B cell (primary cell): ENCODE measurements at regions not wholly inside any gene's neighbourhood (a gene's known extent, or its start where the extent isn't known, plus 50 kb on each side); places are given as distances from the start of the nearest gene placed in this dataset.

Source experiments
- ATAC-seq: fragments of 200-7000 bp; cut with Tn5 transposase; one replicate; pipeline ENCODE4 v1.10.0; 2021; ENCODE audit warnings: low read depth, mild to moderate bottlenecking, moderate number of reproducible peaks, moderate library complexity
- CTCF ChIA-PET: fragments of 350-600 bp; sonication (Branson Sonifier 250); formaldehyde crosslinking; loops from one replicate; lab custom pipeline; 2021; ENCODE audit warnings: antibody characterized with exemption, inconsistent platforms; lab: Charles Lee
- POLR2A ChIA-PET: fragments of 350-600 bp; sonication (Branson Sonifier 250); formaldehyde crosslinking; loops from one replicate; lab custom pipeline; 2021; ENCODE audit warnings: antibody characterized with exemption; lab: Charles Lee
- DNase-seq: peaks from one replicate; pipeline ENCODE4 v3.0.0; 2013
- H2AFZ ChIP-seq: 2 replicates; pipeline ENCODE4 v1.6.1; 2012; ENCODE audit warnings: mild to moderate bottlenecking, low read depth, low read length; ENCODE audit not compliant: insufficient read depth, poor library complexity, severe bottlenecking
- H3K27ac ChIP-seq, 2 donors: 1 replicate in 1 of 2; 2 replicates in 1 of 2; pipeline ENCODE4 v1.5.1; 2012 to 2013; ENCODE audit warnings: low read length in 2 of 2, mild to moderate bottlenecking in 2 of 2, moderate library complexity in 1 of 2
- H3K27me3 ChIP-seq, 4 experiments: fragments of 200-600 bp in 1 of 4; sonication (generic) in 1 of 4; replicated peaks in 1 of 4; 1 replicate in 2 of 4; 2 replicates in 2 of 4; pipeline versions ENCODE4 v1.6.1 to v1.7.0; 2013 to 2016; ENCODE audit warnings: low read length in 3 of 4, mild to moderate bottlenecking in 2 of 4, mixed read lengths in 1 of 4, moderate library complexity in 1 of 4; ENCODE audit not compliant: insufficient read depth in 4 of 4, control insufficient read depth in 3 of 4; ENCODE audit errors: control extremely low read depth in 1 of 4
- H3K36me3 ChIP-seq, 2 experiments: replicated peaks in 1 of 2; 1 replicate in 1 of 2; 2 replicates in 1 of 2; pipeline versions ENCODE4 v1.6.1 to v1.7.1; 2013; ENCODE audit warnings: low read length in 1 of 2; ENCODE audit not compliant: insufficient read depth in 2 of 2, control insufficient read depth in 1 of 2; ENCODE audit errors: control extremely low read depth in 1 of 2, extremely low read depth in 1 of 2
- H3K4me1 ChIP-seq, 2 donors: fragments of 200-600 bp in 1 of 2; sonication (generic) in 1 of 2; 1 replicate in 1 of 2; 2 replicates in 1 of 2; pipeline versions ENCODE4 v1.5.1 to v1.6.1; 2013 to 2017; ENCODE audit warnings: low read length in 2 of 2; ENCODE audit not compliant: control insufficient read depth in 2 of 2, insufficient read depth in 2 of 2
- H3K4me2 ChIP-seq: replicated peaks from 2 replicates; pipeline ENCODE3; 2012; ENCODE audit warnings: mild to moderate bottlenecking, low read depth, low read length; ENCODE audit not compliant: poor library complexity, severe bottlenecking
- H3K4me3 ChIP-seq, 5 experiments: fragments of 200-600 bp in 1 of 5; sonication (generic) in 1 of 5; 1 replicate in 3 of 5; 2 replicates in 2 of 5; pipeline versions ENCODE4 v1.5.1 to v1.7.0; 2011 to 2016; ENCODE audit warnings: low read length in 4 of 5, mild to moderate bottlenecking in 4 of 5, low read depth in 2 of 5, control low read depth in 1 of 5, moderate library complexity in 1 of 5; ENCODE audit not compliant: insufficient read depth in 1 of 5; ENCODE audit errors: control extremely low read depth in 1 of 5, extremely low read depth in 1 of 5
- H3K79me2 ChIP-seq: fragments of 200-600 bp; sonication (generic); one replicate; pipeline ENCODE4 v1.6.0; 2016; ENCODE audit warnings: low read length; ENCODE audit not compliant: control insufficient read depth, insufficient read depth
- H3K9ac ChIP-seq: fragments of 200-600 bp; sonication (generic); 2 replicates; pipeline ENCODE4 v1.6.1; 2017; ENCODE audit warnings: mild to moderate bottlenecking, low read length, moderate library complexity
- H3K9me3 ChIP-seq, 3 donors: one replicate each; pipeline versions ENCODE4 v1.6.1 to v1.7.1; 2013; ENCODE audit warnings: low read length in 2 of 3; ENCODE audit not compliant: control insufficient read depth in 2 of 3, insufficient read depth in 1 of 3; ENCODE audit errors: control extremely low read depth in 1 of 3
- H4K20me1 ChIP-seq: 2 replicates; pipeline ENCODE4 v1.6.0; 2012; ENCODE audit warnings: mild to moderate bottlenecking, low read length; ENCODE audit not compliant: insufficient read depth, control insufficient read depth, poor library complexity, severe bottlenecking
- H3K27ac Mint-ChIP-seq: one replicate; pipeline ENCODE4 v1.8.0; 2021; ENCODE audit warnings: mixed read lengths
- H3K27me3 Mint-ChIP-seq: one replicate; pipeline ENCODE4 v1.8.0; 2021; ENCODE audit warnings: mixed read lengths
- H3K4me1 Mint-ChIP-seq: one replicate; pipeline ENCODE4 v1.8.0; 2021; ENCODE audit warnings: mixed read lengths
- H3K4me3 Mint-ChIP-seq: one replicate; pipeline ENCODE4 v1.8.0; 2021; ENCODE audit warnings: mixed read lengths
- H3K9me3 Mint-ChIP-seq: one replicate; pipeline ENCODE4 v1.8.0; 2022; ENCODE audit warnings: mixed read lengths; ENCODE audit not compliant: insufficient read depth
- CTCF ChIP-seq: fragments of 200-600 bp; IDR thresholded peaks from one replicate; pipeline ENCODE4 v1.8.0; 2022; ENCODE audit warnings: antibody characterized with exemption, mild to moderate bottlenecking
- EZH2 ChIP-seq: IDR thresholded peaks from 2 replicates; pipeline ENCODE4 v1.6.1; 2012; ENCODE audit warnings: borderline replicate concordance, low read depth, mild to moderate bottlenecking, moderate library complexity, low read length; ENCODE audit not compliant: insufficient read depth, poor library complexity, severe bottlenecking
- WGBS: methylation state at CpG from one replicate; pipeline ENCODE4 v1.1.5; 2013; ENCODE audit warnings: missing lambda C conversion rate; ENCODE audit not compliant: insufficient coverage; 5-methylcytosine and 5-hydroxymethylcytosine counted together
- intact Hi-C: fragments of 100-400 bp; cut with micrococcal nuclease; formaldehyde crosslinking; loops from one replicate; pipeline ENCODE4 v1.10.0; 2022

DNA sequence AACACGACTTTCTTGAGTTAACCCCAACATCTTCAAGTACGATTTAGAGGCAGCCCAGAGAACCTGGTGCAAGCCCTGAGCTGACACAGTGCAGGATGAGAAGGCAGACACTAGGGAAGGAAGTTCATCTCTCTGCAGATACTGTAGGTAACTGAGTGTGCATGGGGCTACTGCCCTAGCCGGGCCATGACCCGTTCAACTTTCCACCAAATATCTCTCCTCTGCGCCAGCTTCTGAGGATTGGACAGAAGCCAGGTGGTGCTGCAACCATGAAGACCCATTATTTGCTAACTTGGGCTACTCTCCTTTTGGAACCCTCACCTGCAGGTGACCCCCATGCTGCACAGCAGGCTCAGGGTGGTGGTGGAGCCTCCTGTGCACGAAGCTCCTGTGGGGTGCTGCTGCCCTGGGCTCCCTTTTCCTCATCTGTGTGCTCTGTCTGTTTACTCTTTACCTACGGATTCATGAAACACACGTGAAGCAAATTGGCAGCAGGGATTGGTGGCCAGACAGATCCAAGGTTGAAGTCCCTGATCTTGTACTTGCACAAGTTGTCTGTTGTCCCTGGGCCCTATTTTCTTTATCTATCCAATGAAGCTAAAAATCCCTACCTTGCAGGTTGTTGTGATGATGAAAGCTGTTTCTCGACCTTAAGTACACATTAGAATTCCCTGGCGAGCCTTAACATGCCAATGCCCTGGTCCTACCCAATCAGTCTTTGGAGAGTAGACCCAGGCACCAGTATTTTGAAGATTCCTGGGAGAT, 227.8 kb downstream of the LACC1 start:
- H3K27ac Mint-ChIP-seq = no peak overlapping the region
- Histone ChIP-seq H3K79me2 (no peaks in the 10 kb centered on the region), H3K27me3 (peaks cover 0 to 3% (median 0%) of the 10 kb centered on the region in 4 experiments), H3K9ac (no peak overlapping the region), H3K4me3 (no peak overlapping the region), H3K4me1 (no peaks in the 10 kb centered on the region), H3K9me3 (peaks cover 0 to 1% (median 0%) of the 10 kb centered on the region in 3 donors), H3K27ac (no peak overlapping the region), H2AFZ (no peak overlapping the region), H4K20me1 (no peaks in the 10 kb centered on the region), H3K4me2 (no peak overlapping the region), H3K36me3 (no peaks in the 10 kb centered on the region)
- no peaks in the 10 kb centered on the region for H3K4me1 Mint-ChIP-seq
- intact Hi-C loops = no loop called here
- TF ChIP-seq CTCF (no peak), EZH2 (no peak)
- ATAC-seq = no peak
- no peak for DNase-seq
- 67% methylated on average over 4 of the region's 10 CpGs for WGBS
- ChIA-PET POLR2A (no interaction called here), CTCF (no interaction called here)
- no peaks in the 10 kb centered on the region for H3K9me3 Mint-ChIP-seq
- H3K27me3 Mint-ChIP-seq = peaks cover 19% of the 10 kb centered on the region
- H3K4me3 Mint-ChIP-seq = no peak overlapping the region

GRCh38 chr13:44108331-44108858, 228.7 kb downstream of the LACC1 start:
- no peak overlapping the region for H3K4me2 ChIP-seq
- Mint-ChIP-seq H3K9me3 (no peaks in the 10 kb centered on the region), H3K27ac (no peak overlapping the region), H3K4me1 (no peaks in the 10 kb centered on the region), H3K27me3 (peaks cover 17% of the 10 kb centered on the region), H3K4me3 (no peak overlapping the region)
- ChIA-PET POLR2A (no interaction called here), CTCF (no interaction called here)
- TF ChIP-seq EZH2 (no peak), CTCF (no peak)
- H3K4me3 ChIP-seq = no peak overlapping the region
- peaks cover 0 to 3% (median 0%) of the 10 kb centered on the region in 4 experiments for H3K27me3 ChIP-seq
- no peak overlapping the region for H3K27ac ChIP-seq
- H3K79me2 ChIP-seq = no peaks in the 10 kb centered on the region
- H3K9me3 ChIP-seq = no peaks in the 10 kb centered on the region
- 91% methylated on average over 2 of the region's 2 CpGs for WGBS
- no peaks in the 10 kb centered on the region for H3K36me3 ChIP-seq
- DNase-seq (no peak), ATAC-seq (no peak)
- H3K9ac ChIP-seq = no peak overlapping the region
- no peak overlapping the region for H2AFZ ChIP-seq
- H4K20me1 ChIP-seq = no peaks in the 10 kb centered on the region
- no peaks in the 10 kb centered on the region for H3K4me1 ChIP-seq
- intact Hi-C loops = no loop called here
